K562 (cell line): ENCODE measurements at regions not wholly inside any gene's neighbourhood (a gene's known extent, or its start where the extent isn't known, plus 50 kb on each side); places are given as distances from the start of the nearest gene placed in this dataset.

Experiments
- ATAC-seq: fragments of 200-7000 bp; cut with Tn5 transposase; 3 replicates; pipeline ENCODE4 v1.9.1; 2020; ENCODE audit warnings: moderate library complexity
- BruUV-seq: library from RNA; stranded (reverse); fragments of 400-500 nt; replicated peaks from 2 replicates; lab custom pipeline; 2021; lab: Mats Ljungman, UMichigan
- CTCF ChIA-PET: fragments of 300-600 bp; formaldehyde crosslinking; extraction: SDS; loops from one replicate; lab custom pipeline; 2021; ENCODE audit warnings: low intra/inter-chr PET ratio; lab: Yijun Ruan, JAX
- POLR2A ChIA-PET: fragments of 300-600, 350-650 bp; sonication (Branson Sonifier 250); formaldehyde crosslinking; extraction: SDS; loops from one replicate; lab custom pipeline; 2021; ENCODE audit warnings: antibody characterized with exemption, inconsistent platforms; lab: Yijun Ruan, JAX
- DNase-seq, 4 experiments: peaks; one replicate each; pipeline versions ENCODE4 v3.0.0 to v3.0.0-alpha.2; 2011 to 2018; ENCODE audit warnings: low spot score in 3 of 4, mixed read lengths in 3 of 4; ENCODE audit errors: extremely low read depth in 1 of 4
- FAIRE-seq: peaks from 2 replicates; lab custom pipeline; 2011; peaks lifted over from hg19 to GRCh38; lab: Jason Lieb, UNC
- H2AFZ ChIP-seq: 2 replicates; pipeline ENCODE4 v1.6.0; 2011; ENCODE audit warnings: low read depth, low read length, control low read depth, inconsistent platforms
- H3K27ac ChIP-seq: fragments of 200-600 bp; 3 replicates; pipeline ENCODE4 v1.8.0; 2011; ENCODE audit warnings: low read depth, mild to moderate bottlenecking, control low read depth, inconsistent platforms, low read length, moderate library complexity, mixed read lengths; ENCODE audit errors: extremely low read depth
- H3K27me3 ChIP-seq, 2 experiments: fragments of 300-600 bp in 1 of 2; 2 replicates in 1 of 2; 3 replicates in 1 of 2; pipeline versions ENCODE4 v1.6.0 to v1.8.0; 2011; ENCODE audit warnings: inconsistent platforms in 2 of 2, low read length in 2 of 2, mild to moderate bottlenecking in 1 of 2, mixed read lengths in 1 of 2, moderate library complexity in 1 of 2; ENCODE audit not compliant: control insufficient read depth in 2 of 2, insufficient read depth in 2 of 2
- H3K36me3 ChIP-seq: fragments of 300-600 bp; 3 replicates; pipeline ENCODE4 v1.8.0; 2011; ENCODE audit warnings: mild to moderate bottlenecking, low read length, inconsistent platforms; ENCODE audit not compliant: control insufficient read depth, insufficient read depth
- H3K4me1 ChIP-seq, 2 experiments: fragments of 200-600 bp in 1 of 2; replicated peaks in 1 of 2; 2 replicates in 1 of 2; 3 replicates in 1 of 2; pipeline versions ENCODE4 v1.5.1 to v1.8.0; 2011; ENCODE audit warnings: inconsistent platforms in 2 of 2, low read length in 2 of 2, mild to moderate bottlenecking in 1 of 2, mixed read lengths in 1 of 2, moderate library complexity in 1 of 2; ENCODE audit not compliant: control insufficient read depth in 2 of 2, insufficient read depth in 2 of 2
- H3K4me2 ChIP-seq: 2 replicates; pipeline ENCODE4 v1.6.1; 2011; ENCODE audit warnings: low read length, control low read depth, inconsistent platforms, mixed read lengths; ENCODE audit not compliant: insufficient read depth
- H3K4me3 ChIP-seq: fragments of 200-600 bp; sonication (generic), shearing (Covaris generic); 2 replicates; pipeline ENCODE4 v1.5.1; 2016; ENCODE audit warnings: control low read depth, inconsistent platforms
- H3K79me2 ChIP-seq: fragments of 200-600 bp; 3 replicates; pipeline ENCODE4 v1.8.0; 2011; ENCODE audit warnings: low read length, inconsistent platforms; ENCODE audit not compliant: control insufficient read depth, insufficient read depth
- H3K9ac ChIP-seq, 2 experiments: 2 replicates each; pipeline versions ENCODE4 v1.6.0 to v1.6.1; 2011; ENCODE audit warnings: low read depth in 2 of 2, low read length in 2 of 2, control low read depth in 1 of 2, inconsistent platforms in 1 of 2, mild to moderate bottlenecking in 1 of 2, mixed read lengths in 1 of 2; ENCODE audit not compliant: insufficient read depth in 1 of 2
- H3K9me1 ChIP-seq: one replicate; pipeline ENCODE4 v1.6.0; 2011; ENCODE audit warnings: inconsistent platforms, mild to moderate bottlenecking, low read length, moderate library complexity; ENCODE audit not compliant: control insufficient read depth, insufficient read depth
- H3K9me3 ChIP-seq: replicated peaks from 2 replicates; pipeline ENCODE4 v1.5.1; 2011; ENCODE audit warnings: low read depth, low read length, inconsistent platforms; ENCODE audit not compliant: control insufficient read depth, insufficient read depth
- H4K20me1 ChIP-seq: replicated peaks from 2 replicates; pipeline ENCODE4 v1.6.1; 2011; ENCODE audit warnings: low read length, inconsistent platforms, mixed read lengths; ENCODE audit not compliant: control insufficient read depth, insufficient read depth
- BCL6 ChIP-seq: fragments of 250-450 bp; sonication (Bioruptor Pico); IDR thresholded peaks from 2 replicates; pipeline ENCODE4 v1.4.0; 2020
- CBFB ChIP-seq: sonication (generic); formaldehyde crosslinking; IDR thresholded peaks from 2 replicates; pipeline ENCODE4 v1.4.0; 2020; ENCODE audit warnings: mild to moderate bottlenecking, missing genetic modification reagents
- CHD2 ChIP-seq: IDR thresholded peaks from 2 replicates; pipeline ENCODE4 v1.6.1; 2011; ENCODE audit warnings: low read depth, low read length
- GABPB1 ChIP-seq: sonication (generic); formaldehyde crosslinking; IDR thresholded peaks from 2 replicates; pipeline ENCODE4 v1.8.0; 2022; ENCODE audit warnings: mild to moderate bottlenecking, missing genetic modification reagents
- KLF13 ChIP-seq: fragments of 450-650 bp; IDR thresholded peaks from 2 replicates; pipeline ENCODE4 v1.6.1; 2016; ENCODE audit warnings: missing genetic modification characterization, low read depth, mild to moderate bottlenecking, missing compliant biosample characterization, moderate library complexity, borderline replicate concordance
- NFRKB ChIP-seq: fragments of 450-650 bp; IDR thresholded peaks from 2 replicates; pipeline ENCODE4 v1.6.1; 2016; ENCODE audit warnings: low read depth
- TRIM24 ChIP-seq, 2 experiments: fragments of 450-650 bp; IDR thresholded peaks; 2 replicates each; pipeline ENCODE4 v1.6.1; 2016
- ZC3H11A ChIP-seq: IDR thresholded peaks from 2 replicates; pipeline ENCODE4 v1.6.1; 2012; ENCODE audit warnings: low read depth, low read length, improper control_type of control experiment
- ZNF24 ChIP-seq: fragments of 450-650 bp; IDR thresholded peaks from 2 replicates; pipeline ENCODE4 v1.6.1; 2016
- ZNF589 ChIP-seq: fragments of 200-800 bp; sonication (Bioruptor generic); IDR thresholded peaks from 2 replicates; pipeline ENCODE4 v1.6.1; 2016; ENCODE audit warnings: low read depth, missing genetic modification characterization, missing compliant biosample characterization
- WGBS: fragments of 100-300 bp; shearing (Covaris generic); methylation state at CpG from one replicate; pipeline ENCODE4 v1.1.6; 2016; ENCODE audit warnings: low coverage, mixed read lengths; ENCODE audit not compliant: insufficient coverage; ENCODE audit errors: missing lambda C conversion rate; 5-methylcytosine and 5-hydroxymethylcytosine counted together
- in situ Hi-C: fragments of 300-500 bp; cut with MboI; formaldehyde crosslinking; loops from 4 replicates; pipeline ENCODE4 v1.15.0; 2018; ENCODE audit warnings: inconsistent platforms, mixed read lengths
- intact Hi-C: fragments of 100-400 bp; cut with micrococcal nuclease; formaldehyde crosslinking; loops from 2 replicates; pipeline ENCODE4 v1.14.2; 2022
- TF ChIP-seq, protein P1 (sequence below): fragments of 450-650 bp; formaldehyde crosslinking; IDR thresholded peaks from 2 replicates; pipeline ENCODE4 v1.4.0; 2020; ENCODE audit warnings: mild to moderate bottlenecking, mixed read lengths
- TF ChIP-seq, protein P2 (sequence below): fragments of 200-400 bp; formaldehyde crosslinking; IDR thresholded peaks from 2 replicates; pipeline ENCODE4 v1.6.1; 2017; ENCODE audit warnings: mild to moderate bottlenecking, low read depth, low read length, moderate library complexity

DNA sequence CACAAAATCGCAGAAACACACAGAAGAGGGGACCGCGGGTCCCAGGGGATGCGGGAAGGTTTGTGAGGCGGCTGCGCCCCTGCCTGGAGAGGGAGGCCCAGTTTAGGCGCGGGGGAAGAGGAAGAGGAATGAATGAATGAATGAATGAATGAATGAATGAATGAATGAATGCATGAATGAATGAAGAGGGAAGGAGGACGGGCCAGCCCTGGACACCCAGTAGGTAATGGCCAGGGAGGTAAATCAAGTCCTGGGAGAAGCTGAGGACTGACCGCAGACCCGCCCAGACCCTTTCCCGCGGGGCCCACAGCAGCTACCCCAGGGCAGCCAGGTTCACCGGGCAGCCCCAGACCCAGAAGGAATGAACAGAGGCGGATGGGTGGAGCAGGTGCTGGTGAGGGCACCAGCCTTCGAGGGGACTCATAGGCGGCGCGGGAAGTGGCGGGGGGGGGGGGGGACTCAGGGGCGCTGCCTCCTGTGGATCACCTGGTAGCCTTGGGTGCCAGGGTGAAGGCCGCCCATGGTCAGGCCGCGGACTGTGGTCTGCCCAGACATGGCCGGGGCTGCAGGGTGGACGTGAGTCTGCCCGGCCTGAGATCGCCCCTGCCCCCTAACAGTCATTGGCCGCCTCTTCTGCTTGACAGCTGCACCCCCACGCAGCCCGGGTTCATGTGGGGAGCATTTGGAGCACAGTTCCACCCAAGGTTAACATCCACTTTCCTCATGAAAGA is 192.0 kb upstream of the PDE10A start:
- WGBS: 7% methylated on average over 17 of the region's 31 CpGs
- no peak for FAIRE-seq
- H4K20me1 ChIP-seq: no peaks in the 10 kb centered on the region

DNA sequence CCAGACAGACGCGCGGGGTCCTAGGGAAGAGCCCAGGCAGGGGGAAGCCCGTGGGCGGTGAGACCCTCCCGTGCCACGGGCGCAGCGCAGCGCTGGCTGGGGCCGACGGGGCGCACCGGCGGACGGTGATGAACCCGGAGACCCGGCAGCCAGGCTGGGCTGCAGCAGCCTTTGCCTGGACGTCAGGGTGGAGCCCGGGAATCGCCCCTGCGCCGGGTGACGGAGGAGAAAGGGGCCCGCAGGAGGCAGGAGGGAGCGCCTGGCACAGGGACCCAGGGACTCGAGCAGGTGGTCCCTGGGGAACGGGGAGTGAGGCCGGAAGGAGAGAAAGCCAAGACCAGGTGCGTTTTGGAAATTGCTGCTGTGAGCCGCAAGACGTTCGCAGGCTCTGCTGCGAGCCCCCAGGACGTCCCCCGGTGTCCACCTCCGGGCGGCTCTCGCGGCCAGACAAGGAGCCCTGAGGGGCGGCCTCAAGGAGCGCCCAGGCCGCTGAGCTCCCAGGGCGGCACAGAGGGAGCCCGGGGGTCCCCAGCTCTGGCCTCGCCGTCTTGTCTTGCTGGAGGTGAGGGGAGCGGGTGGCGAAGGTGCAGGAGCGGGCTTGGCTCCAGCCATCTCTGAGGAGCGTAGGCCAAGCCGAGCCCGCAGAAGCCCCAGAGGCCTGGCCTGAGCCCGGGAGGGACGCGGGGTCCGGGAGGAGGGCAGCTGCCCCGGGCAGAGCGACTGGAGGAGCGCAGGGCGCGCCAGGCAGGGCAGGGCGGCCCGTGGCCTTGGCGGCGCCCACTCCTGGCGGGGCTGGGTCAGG is 191.2 kb upstream of the PDE10A start:
- no peak overlapping the region for H2AFZ ChIP-seq
- no peak for TF ChIP-seq CBFB (CRISPR knock-in tag)
- TF ChIP-seq TRIM24 (IDR thresholded peaks at IDR 0.05): no peak
- TF ChIP-seq NFRKB: no peak
- TF ChIP-seq, protein P1, sequence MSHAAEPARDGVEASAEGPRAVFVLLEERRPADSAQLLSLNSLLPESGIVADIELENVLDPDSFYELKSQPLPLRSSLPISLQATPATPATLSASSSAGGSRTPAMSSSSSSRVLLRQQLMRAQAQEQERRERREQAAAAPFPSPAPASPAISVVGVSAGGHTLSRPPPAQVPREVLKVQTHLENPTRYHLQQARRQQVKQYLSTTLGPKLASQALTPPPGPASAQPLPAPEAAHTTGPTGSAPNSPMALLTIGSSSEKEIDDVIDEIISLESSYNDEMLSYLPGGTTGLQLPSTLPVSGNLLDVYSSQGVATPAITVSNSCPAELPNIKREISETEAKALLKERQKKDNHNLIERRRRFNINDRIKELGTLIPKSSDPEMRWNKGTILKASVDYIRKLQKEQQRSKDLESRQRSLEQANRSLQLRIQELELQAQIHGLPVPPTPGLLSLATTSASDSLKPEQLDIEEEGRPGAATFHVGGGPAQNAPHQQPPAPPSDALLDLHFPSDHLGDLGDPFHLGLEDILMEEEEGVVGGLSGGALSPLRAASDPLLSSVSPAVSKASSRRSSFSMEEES (CRISPR knock-in tag): no peak
- no peak for TF ChIP-seq KLF13 (tag)
- TF ChIP-seq CHD2: no peak
- TF ChIP-seq, protein P2, sequence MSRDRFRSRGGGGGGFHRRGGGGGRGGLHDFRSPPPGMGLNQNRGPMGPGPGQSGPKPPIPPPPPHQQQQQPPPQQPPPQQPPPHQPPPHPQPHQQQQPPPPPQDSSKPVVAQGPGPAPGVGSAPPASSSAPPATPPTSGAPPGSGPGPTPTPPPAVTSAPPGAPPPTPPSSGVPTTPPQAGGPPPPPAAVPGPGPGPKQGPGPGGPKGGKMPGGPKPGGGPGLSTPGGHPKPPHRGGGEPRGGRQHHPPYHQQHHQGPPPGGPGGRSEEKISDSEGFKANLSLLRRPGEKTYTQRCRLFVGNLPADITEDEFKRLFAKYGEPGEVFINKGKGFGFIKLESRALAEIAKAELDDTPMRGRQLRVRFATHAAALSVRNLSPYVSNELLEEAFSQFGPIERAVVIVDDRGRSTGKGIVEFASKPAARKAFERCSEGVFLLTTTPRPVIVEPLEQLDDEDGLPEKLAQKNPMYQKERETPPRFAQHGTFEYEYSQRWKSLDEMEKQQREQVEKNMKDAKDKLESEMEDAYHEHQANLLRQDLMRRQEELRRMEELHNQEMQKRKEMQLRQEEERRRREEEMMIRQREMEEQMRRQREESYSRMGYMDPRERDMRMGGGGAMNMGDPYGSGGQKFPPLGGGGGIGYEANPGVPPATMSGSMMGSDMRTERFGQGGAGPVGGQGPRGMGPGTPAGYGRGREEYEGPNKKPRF: no peak
- no peak for TF ChIP-seq BCL6
- TF ChIP-seq GABPB1: no peak
- TF ChIP-seq ZC3H11A: no peak

More for the DNA sequence above, 192.0 kb upstream of the PDE10A start:
- no peak overlapping the region for H3K9ac ChIP-seq
- H3K27me3 ChIP-seq: peaks cover 5 to 25% of the 10 kb centered on the region in 2 experiments; a peak in 4 of 5 replicates
- BruUV-seq: no TSS peak
- intact Hi-C loops: loop anchor here (5.0 kb wide), 1 partner anchor 113 kb away; no protein-coding TSS in a partner anchor
- CTCF ChIA-PET: no interaction called here
- no peak overlapping the region for H3K27ac ChIP-seq
- POLR2A ChIA-PET: no interaction called here
- no peaks in the 10 kb centered on the region for H3K36me3 ChIP-seq
- no peak overlapping the region for H2AFZ ChIP-seq
- H3K4me3 ChIP-seq: no peak overlapping the region
- DNase-seq (no peak), ATAC-seq (no peak)
- H3K9me3 ChIP-seq: no peaks in the 10 kb centered on the region
- H3K4me1 ChIP-seq: peaks cover 0 to 9% of the 10 kb centered on the region in 2 experiments; a peak in 1 of 5 replicates
- no peaks in the 10 kb centered on the region for H3K79me2 ChIP-seq
- H3K4me2 ChIP-seq: no peak overlapping the region
- no peaks in the 10 kb centered on the region for H3K9me1 ChIP-seq
- TF ChIP-seq ZNF589 (CRISPR knock-in tag): no peak
- peak; percentile 94 for TF ChIP-seq ZNF24
- in situ Hi-C loops: loop anchor here (10.0 kb wide), 1 partner anchor 140 kb away; no protein-coding TSS in a partner anchor

More for the DNA sequence above, 191.2 kb upstream of the PDE10A start:
- Histone ChIP-seq H3K79me2 (no peaks in the 10 kb centered on the region), H3K9ac (no peak overlapping the region), H3K4me1 (peaks cover 0 to 11% of the 10 kb centered on the region in 2 experiments; a peak in 1 of 5 replicates), H3K36me3 (no peaks in the 10 kb centered on the region), H3K27ac (no peak overlapping the region), H3K4me3 (no peak overlapping the region), H3K9me3 (no peaks in the 10 kb centered on the region), H3K27me3 (peaks cover 5 to 25% of the 10 kb centered on the region in 2 experiments; a peak in 4 of 5 replicates), H3K4me2 (no peak overlapping the region), H4K20me1 (no peaks in the 10 kb centered on the region), H3K9me1 (no peaks in the 10 kb centered on the region)
- intact Hi-C loops (loop anchor here (5.0 kb wide), 1 partner anchor 112 kb away; no protein-coding TSS in a partner anchor), in situ Hi-C loops (loop anchor here (10.0 kb wide), 1 partner anchor 139 kb away; no protein-coding TSS in a partner anchor)
- no peak for DNase-seq
- POLR2A ChIA-PET: no interaction called here
- CTCF ChIA-PET: no interaction called here
- no TSS peak for BruUV-seq
- WGBS: 4% methylated on average over 57 of the region's 67 CpGs
- no peak for ATAC-seq
- FAIRE-seq: no peak
